ENCODE measurements at regions not wholly inside any gene's neighbourhood (a gene's known extent, or its start where the extent isn't known, plus 50 kb on each side); places are given as distances from the start of the nearest gene placed in this dataset.

DNA sequence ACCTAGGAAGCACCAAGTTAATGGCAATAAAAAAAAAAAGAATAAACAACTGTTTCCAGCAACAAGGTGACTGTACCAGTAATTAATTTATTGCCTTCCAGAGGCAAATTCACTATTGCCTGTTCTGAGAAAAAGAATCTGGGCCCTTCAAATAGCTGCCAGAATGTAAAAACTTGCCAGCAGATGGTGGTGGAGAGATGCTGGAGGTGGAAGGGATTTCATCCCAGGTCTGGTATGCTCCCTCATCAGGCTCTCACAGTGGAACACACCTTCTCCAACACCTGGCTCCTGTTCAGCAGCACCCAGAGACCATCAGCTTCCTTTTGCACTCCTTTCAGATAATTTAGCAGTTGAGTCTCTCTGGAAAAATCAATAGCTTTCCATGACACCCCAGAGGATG is 792.9 kb upstream of the ADAMTS5 start:
- TF ChIP-seq POLR2A (IDR thresholded peaks at IDR 0.05; ENCODE audit: low read length) (no peak), GATA1 (IDR thresholded peaks at IDR 0.05; ENCODE audit: low read depth, low read length) (no peak)
